Activated CD4-positive, alpha-beta T cell treated with anti-CD3 and anti-CD28 coated beads, Interleukin-10, Interleukin-2, amounts not matched to agents 100 ng/mL and 50 ng/mL, durations not matched to agents 16 hours and 8 hours (primary cell): ENCODE measurements at regions not wholly inside any gene's neighbourhood (a gene's known extent, or its start where the extent isn't known, plus 50 kb on each side); places are given as distances from the start of the nearest gene placed in this dataset.
"Not testable (repeated sequence)": the region's sequence is repeated elsewhere in the genome, so short reads cannot be mapped to it uniquely, and the experiment has no call there.

Experiments
- DNase-seq: peaks from one replicate; pipeline ENCODE4 v3.0.0-alpha.2; 2020

DNA sequence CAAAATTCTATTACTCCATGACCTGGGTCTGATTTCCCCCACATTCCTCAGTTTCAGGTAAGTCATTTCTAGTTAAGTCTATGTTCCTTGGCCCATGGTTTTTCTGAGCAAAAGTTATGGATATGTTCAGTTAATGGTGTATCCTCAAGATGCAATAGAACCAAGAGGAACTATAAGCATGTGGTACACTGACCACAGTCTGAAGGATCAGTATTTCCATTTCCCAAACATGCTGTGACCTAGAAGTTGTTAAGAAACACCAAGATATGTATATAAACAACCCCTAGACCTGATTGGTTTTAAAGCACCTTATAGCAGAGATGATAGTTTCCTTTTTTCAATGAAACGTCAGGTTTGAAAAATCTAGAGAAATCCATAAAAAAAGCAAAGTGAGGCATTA lies 94.2 kb upstream of the ABCB5 start:
- no peak for DNase-seq

DNA sequence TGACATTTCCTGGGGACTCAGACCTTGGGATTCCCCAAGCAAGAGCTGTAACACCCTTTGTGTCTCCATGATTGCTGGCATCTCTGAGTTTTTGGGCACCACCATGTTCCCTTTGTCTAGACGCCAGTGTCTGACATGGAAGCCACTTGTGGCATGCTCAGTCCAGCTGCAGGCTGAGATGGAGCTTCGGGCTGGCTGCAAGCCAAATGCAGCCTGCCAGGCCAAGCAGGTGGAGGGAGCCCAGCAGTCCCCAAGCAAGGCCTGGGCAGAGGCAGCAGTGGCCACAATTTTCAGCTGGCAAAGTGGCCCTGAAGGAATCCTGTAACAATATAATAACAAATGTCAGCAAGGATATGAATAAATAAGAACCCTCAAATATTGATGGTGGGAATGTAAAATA lies 86.2 kb upstream of the ABCB5 start:
- DNase-seq: no peak

GRCh38 chr7:20532890-20533289 lies 82.6 kb upstream of the ABCB5 start:
- no peak for DNase-seq

GRCh38 chr7:20534543-20534942 lies 80.9 kb upstream of the ABCB5 start:
- DNase-seq: no peak

DNA sequence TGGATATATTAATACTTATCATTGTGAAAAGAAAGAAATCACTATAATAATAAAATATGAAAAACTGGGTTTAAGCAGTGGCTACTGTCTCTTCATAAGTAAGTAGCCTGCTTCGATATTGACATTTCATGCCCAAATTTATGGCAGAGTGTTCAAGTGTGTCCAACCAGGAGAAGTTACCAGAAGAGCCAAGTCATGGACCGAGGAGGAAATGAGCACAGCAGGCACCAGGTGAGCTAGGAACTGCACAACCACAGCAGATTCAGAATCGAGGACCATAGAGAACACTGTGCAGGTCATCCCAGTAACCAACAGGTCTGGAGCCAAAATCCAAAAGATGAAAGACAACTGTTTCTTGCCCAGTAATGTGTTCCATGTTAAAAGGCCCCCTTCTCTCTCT lies 79.9 kb upstream of the ABCB5 start:
- DNase-seq: no peak

- DNase-seq: peak; percentile 11
Measured at GRCh38 chr7:20539201-20539600, 76.3 kb upstream of the ABCB5 start.

GRCh38 chr7:20541608-20542349 lies 73.7 kb upstream of the ABCB5 start:
- peak; percentile 25 for DNase-seq

DNA sequence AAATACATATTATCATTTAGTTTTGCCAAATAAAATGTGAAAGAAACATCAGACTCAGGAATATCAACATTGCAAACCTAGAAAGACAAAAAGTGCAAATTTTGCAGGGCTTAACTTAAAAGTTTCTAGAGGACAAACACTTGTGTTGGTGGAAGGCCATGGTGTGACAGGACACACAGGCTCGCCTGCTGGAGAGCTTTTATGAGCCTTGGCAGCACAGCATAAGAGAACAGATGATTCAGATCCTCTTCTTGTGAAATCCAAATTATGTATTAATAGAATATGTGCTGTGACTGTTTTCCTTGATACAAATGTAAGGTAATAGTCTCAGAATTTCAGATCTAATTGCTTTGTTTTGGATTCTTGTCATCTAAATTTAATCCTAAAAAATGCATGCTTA lies 72.9 kb upstream of the ABCB5 start:
- no peak for DNase-seq

- no peak for DNase-seq
Measured at GRCh38 chr7:20543500-20543899, 72.0 kb upstream of the ABCB5 start.

- DNase-seq: no peak
Measured at GRCh38 chr7:20545016-20545415, 70.5 kb upstream of the ABCB5 start.

GRCh38 chr7:20546958-20547357 lies 68.5 kb upstream of the ABCB5 start:
- DNase-seq: not testable (repeated sequence)

GRCh38 chr7:20554072-20554471 lies 61.4 kb upstream of the ABCB5 start:
- no peak for DNase-seq

- no peak for DNase-seq
Measured at GRCh38 chr7:20556091-20556490, 59.4 kb upstream of the ABCB5 start.

DNA sequence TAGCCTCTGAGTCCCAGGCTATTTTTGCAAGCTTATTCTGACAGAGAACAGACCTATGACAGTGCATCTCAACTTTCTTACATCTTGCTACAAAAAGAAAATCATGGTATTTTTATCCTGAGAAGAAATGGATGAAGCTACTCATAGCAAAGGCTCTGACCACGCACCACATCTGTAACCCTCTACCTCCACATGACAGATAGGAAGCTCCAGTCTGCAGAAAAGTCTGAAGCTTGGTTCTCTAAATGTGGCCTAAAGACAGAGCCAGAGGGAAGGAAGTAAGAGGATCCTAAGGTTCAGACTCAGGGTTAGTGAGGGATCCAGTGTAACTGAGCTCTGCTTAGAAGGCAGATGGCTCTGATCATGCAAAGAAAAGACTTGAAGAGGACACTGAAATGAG lies 58.4 kb upstream of the ABCB5 start:
- DNase-seq: no peak

DNA sequence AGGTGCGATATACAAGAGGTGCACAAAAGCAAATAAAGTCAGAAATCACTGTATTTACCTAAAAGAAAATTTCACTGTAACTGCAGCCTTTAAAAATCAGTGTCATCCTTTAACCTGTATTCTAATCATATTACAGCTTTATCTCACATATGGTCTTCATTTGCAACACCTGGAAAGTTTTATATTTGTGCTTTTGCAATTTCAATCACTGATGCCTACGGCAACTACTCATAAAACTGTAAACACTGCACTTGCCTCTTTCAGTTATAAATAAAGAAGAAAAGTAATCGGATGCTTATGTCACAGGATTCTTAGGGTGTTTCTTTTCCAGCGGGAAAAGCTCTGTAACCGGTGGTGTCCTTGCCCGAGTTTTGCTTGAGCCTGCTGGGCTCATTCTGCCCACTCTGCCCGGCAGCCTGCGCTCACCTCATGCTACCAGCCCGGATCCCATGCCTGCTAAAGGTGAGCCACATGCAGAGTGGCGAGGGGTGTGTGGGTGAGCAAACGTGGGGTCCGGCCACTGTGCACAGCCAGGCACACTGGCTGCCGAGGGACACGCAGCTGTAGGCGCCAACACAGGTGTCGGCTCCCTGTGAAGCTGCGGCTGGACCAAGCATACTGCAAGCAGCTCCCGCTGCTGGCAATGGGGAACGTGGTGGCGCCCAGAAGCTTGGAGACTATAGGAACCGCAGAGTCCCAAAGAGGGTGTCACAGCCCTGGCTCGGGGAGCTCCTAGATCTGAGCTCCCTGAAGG lies 56.3 kb upstream of the ABCB5 start:
- DNase-seq: no peak

- DNase-seq: no peak
Measured at GRCh38 chr7:20559883-20560282, 55.6 kb upstream of the ABCB5 start.

DNA sequence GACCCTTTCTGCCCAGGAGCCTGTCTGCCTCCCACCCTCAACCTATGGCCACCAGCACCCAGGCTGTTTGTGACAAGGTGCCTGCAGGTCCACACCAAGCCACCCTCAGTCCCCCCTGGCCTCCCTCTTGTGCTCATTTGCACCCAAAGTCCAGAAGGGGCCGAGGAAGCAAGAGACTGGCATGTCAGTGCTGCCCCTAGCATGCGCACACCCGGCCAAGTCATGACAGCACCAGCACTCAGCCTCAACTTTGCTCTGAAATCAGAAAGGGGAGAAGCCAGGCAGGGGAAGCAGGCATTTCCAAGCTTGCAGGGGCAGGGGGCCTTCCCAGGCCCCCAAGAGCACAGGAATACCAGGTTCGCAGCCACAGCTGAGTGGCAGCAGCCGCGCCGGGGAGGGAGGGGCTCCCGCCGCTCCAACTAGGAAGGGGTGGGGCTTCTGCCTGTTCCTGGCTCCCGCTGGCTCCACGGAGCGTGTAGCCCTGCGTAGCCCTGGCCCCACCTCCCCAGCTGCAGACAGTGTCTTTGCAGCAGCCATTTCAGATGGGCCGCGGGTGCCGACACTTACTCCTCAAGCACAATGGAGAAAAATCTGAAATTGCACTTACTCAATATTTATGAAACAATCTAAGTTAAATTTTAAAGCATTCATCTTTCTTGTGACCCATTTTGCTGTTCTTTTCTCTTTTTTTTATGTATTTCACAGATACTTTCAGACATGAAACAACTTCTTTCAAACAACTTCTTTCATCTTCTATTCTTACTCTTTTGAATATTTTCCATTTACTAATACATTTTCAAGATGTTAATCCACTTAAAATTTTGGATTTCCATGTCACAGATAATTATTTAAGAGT lies 54.9 kb upstream of the ABCB5 start:
- no peak for DNase-seq

GRCh38 chr7:20561466-20561865 lies 54.0 kb upstream of the ABCB5 start:
- no peak for DNase-seq

DNA sequence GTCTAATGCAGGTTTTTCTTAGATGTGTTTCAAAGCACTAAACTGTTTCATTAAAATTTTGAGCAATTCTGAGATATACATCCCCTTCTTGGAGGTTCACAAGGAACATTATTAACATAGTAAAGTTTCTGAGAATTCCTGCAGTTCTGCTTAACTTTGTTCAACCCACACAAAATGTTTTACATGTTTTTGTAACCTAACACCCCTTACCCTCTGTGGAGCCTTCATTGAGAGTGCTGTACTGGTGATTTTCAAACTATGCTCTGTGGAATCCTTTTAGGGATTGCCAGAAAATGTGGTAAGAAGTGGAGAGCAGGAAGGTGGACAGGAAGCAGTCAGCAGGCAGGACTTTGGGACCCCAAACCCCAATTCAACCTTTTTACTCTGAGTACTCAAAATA lies 53.6 kb upstream of the ABCB5 start:
- DNase-seq: no peak

- DNase-seq: no peak
Measured at GRCh38 chr7:20562461-20562860, 53.0 kb upstream of the ABCB5 start.
